Loucy (cell line): ENCODE measurements at regions not wholly inside any gene's neighbourhood (a gene's known extent, or its start where the extent isn't known, plus 50 kb on each side); places are given as distances from the start of the nearest gene placed in this dataset.

Experiments used
- H2AFZ ChIP-seq: fragments of 200-600 bp; sonication (generic); 2 replicates; pipeline ENCODE4 v1.6.0; 2016; ENCODE audit warnings: antibody characterized with exemption, mild to moderate bottlenecking, low read length, moderate library complexity
- H3F3A ChIP-seq: fragments of 200-600 bp; 2 replicates; pipeline ENCODE4 v1.6.0; 2016; ENCODE audit warnings: antibody characterized with exemption, low read depth, mild to moderate bottlenecking
- H3K27me3 ChIP-seq: fragments of 200-600 bp; sonication (generic); 2 replicates; pipeline ENCODE4 v1.6.1; 2014; ENCODE audit warnings: low read length, mild to moderate bottlenecking; ENCODE audit not compliant: insufficient read depth, poor library complexity, severe bottlenecking
- H3K36me3 ChIP-seq: fragments of 200-600 bp; sonication (generic); 2 replicates; pipeline ENCODE4 v1.6.1; 2016; ENCODE audit warnings: low read length; ENCODE audit not compliant: insufficient read depth
- H3K4me1 ChIP-seq: fragments of 200-600 bp; sonication (generic); 2 replicates; pipeline ENCODE4 v1.5.1; 2014; ENCODE audit warnings: low read length, mild to moderate bottlenecking; ENCODE audit not compliant: insufficient read depth, poor library complexity, severe bottlenecking
- H3K4me2 ChIP-seq: fragments of 200-600 bp; sonication (generic); 2 replicates; pipeline ENCODE4 v1.6.0; 2014; ENCODE audit warnings: antibody characterized with exemption, low read length, low read depth, mild to moderate bottlenecking; ENCODE audit not compliant: poor library complexity, severe bottlenecking
- H3K4me3 ChIP-seq: fragments of 200-600 bp; sonication (generic); 2 replicates; pipeline ENCODE4 v1.5.1; 2014; ENCODE audit warnings: low read length, mild to moderate bottlenecking, mixed read lengths; ENCODE audit not compliant: poor library complexity, severe bottlenecking
- H3K79me2 ChIP-seq: fragments of 200-600 bp; sonication (generic); 2 replicates; pipeline ENCODE4 v1.6.1; 2014; ENCODE audit warnings: low read length; ENCODE audit not compliant: insufficient read depth
- H3K9ac ChIP-seq: fragments of 200-600 bp; sonication (generic); 2 replicates; pipeline ENCODE4 v1.6.0; 2014; ENCODE audit warnings: mild to moderate bottlenecking, low read depth, low read length, moderate library complexity; ENCODE audit not compliant: poor library complexity, severe bottlenecking
- H3K9me2 ChIP-seq: fragments of 200-600 bp; sonication (generic); replicated peaks from 2 replicates; pipeline ENCODE4 v1.6.1; 2016; ENCODE audit warnings: low read depth, low read length, mixed read lengths
- H3K9me3 ChIP-seq: fragments of 200-600 bp; sonication (generic); 2 replicates; pipeline ENCODE4 v1.6.1; 2014; ENCODE audit warnings: mild to moderate bottlenecking, antibody characterized with exemption, low read length, low read depth; ENCODE audit not compliant: insufficient read depth
- H4K20me1 ChIP-seq: fragments of 200-600 bp; sonication (generic); 2 replicates; pipeline ENCODE4 v1.6.0; 2014; ENCODE audit warnings: antibody characterized with exemption, low read length, mild to moderate bottlenecking; ENCODE audit not compliant: insufficient read depth, poor library complexity, severe bottlenecking
- EZH2phosphoT487 ChIP-seq: fragments of 200-600 bp; IDR thresholded peaks from 2 replicates; pipeline ENCODE4 v1.6.1; 2018; ENCODE audit warnings: antibody characterized with exemption, mild to moderate bottlenecking, moderate library complexity, borderline replicate concordance
- TF ChIP-seq, protein P1 (sequence below): fragments of 200-600 bp; sonication (generic); conservative IDR thresholded peaks from 2 replicates; pipeline ENCODE4 v1.5.1; 2014; ENCODE audit warnings: mild to moderate bottlenecking, antibody characterized with exemption, low read length

DNA sequence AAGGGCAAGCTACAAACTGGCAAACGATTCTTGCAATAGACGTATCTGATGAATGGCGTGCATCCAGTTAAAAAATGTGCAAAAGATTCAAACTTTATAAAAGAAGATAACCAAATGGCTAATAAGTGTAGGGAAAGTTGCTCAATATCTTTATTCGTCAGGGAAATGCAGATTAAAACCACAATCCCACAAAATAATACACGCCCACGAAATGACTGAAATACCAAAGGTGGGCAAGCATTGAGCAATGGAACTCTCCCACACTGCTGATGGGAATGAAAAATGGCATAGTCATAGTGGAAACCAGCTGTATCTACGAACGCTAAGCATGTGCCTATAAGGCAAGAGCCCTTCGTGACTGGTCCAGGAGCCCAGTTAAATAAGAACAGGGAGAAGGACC is 168.6 kb upstream of the SIX2 start:
- H3F3A ChIP-seq = no peaks in the 10 kb centered on the region
- H3K9me3 ChIP-seq = no peaks in the 10 kb centered on the region
- no peaks in the 10 kb centered on the region for H3K79me2 ChIP-seq
- H3K4me1 ChIP-seq = no peaks in the 10 kb centered on the region
- H3K36me3 ChIP-seq = no peaks in the 10 kb centered on the region
- H3K4me3 ChIP-seq = no peak overlapping the region
- no peaks in the 10 kb centered on the region for H3K27me3 ChIP-seq
- no peak overlapping the region for H3K4me2 ChIP-seq
- no peak overlapping the region for H3K9ac ChIP-seq
- H4K20me1 ChIP-seq = no peaks in the 10 kb centered on the region
- no peaks in the 10 kb centered on the region for H3K9me2 ChIP-seq
- no peak for TF ChIP-seq EZH2phosphoT487
- TF ChIP-seq, protein P1, sequence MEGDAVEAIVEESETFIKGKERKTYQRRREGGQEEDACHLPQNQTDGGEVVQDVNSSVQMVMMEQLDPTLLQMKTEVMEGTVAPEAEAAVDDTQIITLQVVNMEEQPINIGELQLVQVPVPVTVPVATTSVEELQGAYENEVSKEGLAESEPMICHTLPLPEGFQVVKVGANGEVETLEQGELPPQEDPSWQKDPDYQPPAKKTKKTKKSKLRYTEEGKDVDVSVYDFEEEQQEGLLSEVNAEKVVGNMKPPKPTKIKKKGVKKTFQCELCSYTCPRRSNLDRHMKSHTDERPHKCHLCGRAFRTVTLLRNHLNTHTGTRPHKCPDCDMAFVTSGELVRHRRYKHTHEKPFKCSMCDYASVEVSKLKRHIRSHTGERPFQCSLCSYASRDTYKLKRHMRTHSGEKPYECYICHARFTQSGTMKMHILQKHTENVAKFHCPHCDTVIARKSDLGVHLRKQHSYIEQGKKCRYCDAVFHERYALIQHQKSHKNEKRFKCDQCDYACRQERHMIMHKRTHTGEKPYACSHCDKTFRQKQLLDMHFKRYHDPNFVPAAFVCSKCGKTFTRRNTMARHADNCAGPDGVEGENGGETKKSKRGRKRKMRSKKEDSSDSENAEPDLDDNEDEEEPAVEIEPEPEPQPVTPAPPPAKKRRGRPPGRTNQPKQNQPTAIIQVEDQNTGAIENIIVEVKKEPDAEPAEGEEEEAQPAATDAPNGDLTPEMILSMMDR = no peak
- no peak overlapping the region for H2AFZ ChIP-seq

DNA sequence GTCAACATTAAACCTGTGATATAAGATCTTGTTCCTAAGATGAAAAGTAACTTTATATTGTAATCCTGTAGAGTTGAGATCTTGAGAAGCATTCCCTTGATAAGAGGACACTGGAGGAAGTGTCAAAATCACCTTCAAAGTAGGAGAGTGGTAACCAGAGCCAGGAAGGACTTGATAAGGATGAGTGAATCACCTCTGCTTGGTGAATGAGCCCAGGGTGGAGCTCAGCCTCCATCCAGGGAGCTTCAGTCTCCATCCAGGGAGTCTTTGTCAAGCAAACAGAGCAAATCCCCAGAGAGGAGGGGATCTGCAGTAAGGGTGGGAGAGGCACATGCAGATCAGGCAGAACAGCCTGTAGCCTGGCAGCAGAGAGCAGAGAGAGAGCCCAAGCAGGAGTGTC is 167.1 kb upstream of the SIX2 start:
- Histone ChIP-seq H3K79me2 (no peaks in the 10 kb centered on the region), H2AFZ (no peak overlapping the region), H3K4me1 (no peaks in the 10 kb centered on the region), H3F3A (no peaks in the 10 kb centered on the region), H3K9me2 (no peaks in the 10 kb centered on the region), H3K4me3 (no peak overlapping the region), H4K20me1 (no peaks in the 10 kb centered on the region), H3K36me3 (no peaks in the 10 kb centered on the region), H3K4me2 (no peak overlapping the region), H3K27me3 (no peaks in the 10 kb centered on the region), H3K9ac (no peak overlapping the region), H3K9me3 (no peaks in the 10 kb centered on the region)
- no peak for TF ChIP-seq EZH2phosphoT487
- TF ChIP-seq, protein P1 = no peak

DNA sequence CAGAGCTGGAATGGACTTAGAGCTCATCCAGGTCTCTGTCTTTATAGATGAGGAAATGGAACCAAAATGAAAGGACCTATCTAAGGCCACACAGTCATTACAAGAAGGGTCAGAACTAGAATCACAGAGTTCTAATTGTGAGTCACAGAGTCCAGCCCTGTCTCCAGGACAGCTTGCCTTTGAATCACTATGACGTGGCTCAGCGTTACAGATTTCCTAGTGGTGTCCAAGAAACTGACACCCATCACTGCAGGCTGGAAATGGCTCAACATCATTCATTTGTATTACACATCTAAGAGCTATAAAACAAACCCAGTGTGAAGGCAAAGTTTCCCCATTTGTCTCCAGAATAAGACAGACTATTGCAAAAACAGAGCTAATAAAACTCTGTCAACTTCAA is 164.3 kb upstream of the SIX2 start:
- H3K9ac ChIP-seq = no peak overlapping the region
- H3K4me3 ChIP-seq = no peak overlapping the region
- H3K36me3 ChIP-seq = no peaks in the 10 kb centered on the region
- H3F3A ChIP-seq = no peaks in the 10 kb centered on the region
- no peaks in the 10 kb centered on the region for H3K4me1 ChIP-seq
- H4K20me1 ChIP-seq = no peaks in the 10 kb centered on the region
- TF ChIP-seq, protein P1 = no peak
- TF ChIP-seq EZH2phosphoT487 = no peak
- H2AFZ ChIP-seq = no peak overlapping the region
- no peaks in the 10 kb centered on the region for H3K9me2 ChIP-seq
- H3K27me3 ChIP-seq = no peaks in the 10 kb centered on the region
- no peak overlapping the region for H3K4me2 ChIP-seq
- H3K9me3 ChIP-seq = no peaks in the 10 kb centered on the region
- no peaks in the 10 kb centered on the region for H3K79me2 ChIP-seq
